ENCODE measurements at regions not wholly inside any gene's neighbourhood (a gene's known extent, or its start where the extent isn't known, plus 50 kb on each side); places are given as distances from the start of the nearest gene placed in this dataset.

GRCh38 chr4:104901438-104901837, 245.2 kb upstream of the TET2 start:
- no TSS peak for BruUV-seq (replicated peaks)
- ChIA-PET CTCF (no interaction called here), POLR2A (ENCODE audit: unreplicated experiment) (no interaction called here)
- no peak overlapping the region for H3K9ac ChIP-seq (ENCODE audit: low read length)
- no peaks in the 10 kb centered on the region for H4K20me1 ChIP-seq (ENCODE audit: low read length)
- H2AFZ ChIP-seq (ENCODE audit: low read length), result no peak overlapping the region
- no peaks in the 10 kb centered on the region for H3K27me3 ChIP-seq (ENCODE audit: low read length)
- H3K36me3 ChIP-seq (ENCODE audit: low read depth, low read length), result no peaks in the 10 kb centered on the region
- TF ChIP-seq EZH2 (IDR thresholded peaks at IDR 0.05; ENCODE audit: low read length, unreplicated experiment) (no peak), EZH2phosphoT487 (IDR thresholded peaks at IDR 0.05; ENCODE audit: borderline replicate concordance, low read length) (no peak), CTCF (conservative IDR thresholded peaks at IDR 0.05; ENCODE audit: low read depth, low read length) (0 out of 2 replicates have a peak, but pooled peaks have one; percentile 11)
- H3K9me2 ChIP-seq (replicated peaks; ENCODE audit: low read length), result no peaks in the 10 kb centered on the region
- intact Hi-C loops (cut with micrococcal nuclease), result no loop called here
- no peaks in the 10 kb centered on the region for H3K4me1 ChIP-seq (ENCODE audit: insufficient read depth, low read length)
- no peaks in the 10 kb centered on the region for H3K9me3 ChIP-seq (ENCODE audit: low read length)
- H3K4me3 ChIP-seq (ENCODE audit: low read length), result no peak overlapping the region
- H3K79me2 ChIP-seq (ENCODE audit: low read length), result no peaks in the 10 kb centered on the region
- no peak overlapping the region for H3K27ac ChIP-seq (ENCODE audit: low read length)
- ATAC-seq, result no peak
- no peaks in the 10 kb centered on the region for H3F3A ChIP-seq (ENCODE audit: low read length, unreplicated experiment)
- no peak for DNase-seq
- H3K4me2 ChIP-seq (ENCODE audit: low read length), result no peak overlapping the region

- no peak overlapping the region for H2AFZ ChIP-seq (ENCODE audit: low read length)
- H3K4me1 ChIP-seq (ENCODE audit: insufficient read depth, low read length), result no peaks in the 10 kb centered on the region
- no peak overlapping the region for H3K4me2 ChIP-seq (ENCODE audit: low read length)
- no peaks in the 10 kb centered on the region for H4K20me1 ChIP-seq (ENCODE audit: low read length)
- ChIA-PET POLR2A (ENCODE audit: unreplicated experiment) (no interaction called here), CTCF (no interaction called here)
- DNase-seq (no peak), ATAC-seq (no peak)
- no TSS peak for BruUV-seq (replicated peaks)
- H3K9me3 ChIP-seq (ENCODE audit: low read length), result no peaks in the 10 kb centered on the region
- no peak overlapping the region for H3K9ac ChIP-seq (ENCODE audit: low read length)
- no peak overlapping the region for H3K27ac ChIP-seq (ENCODE audit: low read length)
- TF ChIP-seq EZH2 (IDR thresholded peaks at IDR 0.05; ENCODE audit: low read length, unreplicated experiment) (no peak), CTCF (conservative IDR thresholded peaks at IDR 0.05; ENCODE audit: low read depth, low read length) (no peak), EZH2phosphoT487 (IDR thresholded peaks at IDR 0.05; ENCODE audit: borderline replicate concordance, low read length) (no peak)
- H3F3A ChIP-seq (ENCODE audit: low read length, unreplicated experiment), result no peaks in the 10 kb centered on the region
- intact Hi-C loops (cut with micrococcal nuclease), result no loop called here
- no peaks in the 10 kb centered on the region for H3K36me3 ChIP-seq (ENCODE audit: low read depth, low read length)
- no peak overlapping the region for H3K4me3 ChIP-seq (ENCODE audit: low read length)
- H3K27me3 ChIP-seq (ENCODE audit: low read length), result no peaks in the 10 kb centered on the region
- no peaks in the 10 kb centered on the region for H3K79me2 ChIP-seq (ENCODE audit: low read length)
- no peaks in the 10 kb centered on the region for H3K9me2 ChIP-seq (replicated peaks; ENCODE audit: low read length)
These were observed 244.6 kb upstream of the TET2 start for GRCh38 chr4:104901961-104902605.

DNA sequence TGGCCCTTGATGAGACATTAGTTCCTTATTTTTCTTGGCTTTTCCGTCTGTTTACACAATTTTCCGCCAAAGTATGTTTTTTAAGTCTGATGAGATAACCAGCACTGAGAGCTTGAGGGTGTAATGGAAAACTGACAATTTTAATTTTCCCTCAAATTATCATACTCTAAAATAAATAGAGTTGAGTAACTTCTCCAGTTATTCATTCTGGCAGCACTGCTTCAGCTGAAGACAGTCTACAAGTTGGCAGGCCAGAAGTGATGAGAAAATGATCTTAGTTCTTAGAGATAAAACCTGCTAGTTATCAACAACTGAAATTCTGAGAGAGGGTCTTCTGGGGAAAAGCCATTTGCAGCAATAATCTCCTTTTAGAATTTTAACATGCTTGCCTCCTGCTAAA, 241.6 kb upstream of the TET2 start:
- ATAC-seq, result no peak
- Histone ChIP-seq H3K9ac (ENCODE audit: low read length) (no peak overlapping the region), H2AFZ (ENCODE audit: low read length) (no peak overlapping the region), H3K4me2 (ENCODE audit: low read length) (no peak overlapping the region), H3K27me3 (ENCODE audit: low read length) (no peaks in the 10 kb centered on the region), H4K20me1 (ENCODE audit: low read length) (no peaks in the 10 kb centered on the region), H3K4me3 (ENCODE audit: low read length) (no peak overlapping the region), H3K4me1 (ENCODE audit: insufficient read depth, low read length) (no peaks in the 10 kb centered on the region), H3K9me2 (replicated peaks; ENCODE audit: low read length) (no peaks in the 10 kb centered on the region), H3K79me2 (ENCODE audit: low read length) (no peaks in the 10 kb centered on the region), H3K36me3 (ENCODE audit: low read depth, low read length) (no peaks in the 10 kb centered on the region), H3K27ac (ENCODE audit: low read length) (no peak overlapping the region), H3K9me3 (ENCODE audit: low read length) (no peaks in the 10 kb centered on the region), H3F3A (ENCODE audit: low read length, unreplicated experiment) (no peaks in the 10 kb centered on the region)
- BruUV-seq (replicated peaks), result no TSS peak
- DNase-seq, result no peak
- ChIA-PET CTCF (no interaction called here), POLR2A (ENCODE audit: unreplicated experiment) (no interaction called here)
- TF ChIP-seq EZH2 (IDR thresholded peaks at IDR 0.05; ENCODE audit: low read length, unreplicated experiment) (no peak), CTCF (conservative IDR thresholded peaks at IDR 0.05; ENCODE audit: low read depth, low read length) (no peak), EZH2phosphoT487 (IDR thresholded peaks at IDR 0.05; ENCODE audit: borderline replicate concordance, low read length) (no peak)
- intact Hi-C loops (cut with micrococcal nuclease), result no loop called here

All from PC-3 (cell line).